Lower leg skin (tissue), 3 donors: ENCODE measurements at regions not wholly inside any gene's neighbourhood (a gene's known extent, or its start where the extent isn't known, plus 50 kb on each side); places are given as distances from the start of the nearest gene placed in this dataset.

Experiments
- CTCF ChIP-seq, 3 donors: fragments of 450-650 bp; IDR thresholded peaks; one replicate each; pipeline ENCODE4 v1.5.1; 2016; ENCODE audit warnings: antibody characterized with exemption in 3 of 3, mild to moderate bottlenecking in 3 of 3, moderate library complexity in 2 of 3
- POLR2A ChIP-seq, 2 donors: fragments of 450-650 bp; IDR thresholded peaks; one replicate each; pipeline ENCODE4 v1.6.1; 2016 to 2017; ENCODE audit warnings: antibody characterized with exemption in 2 of 2, mild to moderate bottlenecking in 1 of 2, moderate library complexity in 1 of 2

DNA sequence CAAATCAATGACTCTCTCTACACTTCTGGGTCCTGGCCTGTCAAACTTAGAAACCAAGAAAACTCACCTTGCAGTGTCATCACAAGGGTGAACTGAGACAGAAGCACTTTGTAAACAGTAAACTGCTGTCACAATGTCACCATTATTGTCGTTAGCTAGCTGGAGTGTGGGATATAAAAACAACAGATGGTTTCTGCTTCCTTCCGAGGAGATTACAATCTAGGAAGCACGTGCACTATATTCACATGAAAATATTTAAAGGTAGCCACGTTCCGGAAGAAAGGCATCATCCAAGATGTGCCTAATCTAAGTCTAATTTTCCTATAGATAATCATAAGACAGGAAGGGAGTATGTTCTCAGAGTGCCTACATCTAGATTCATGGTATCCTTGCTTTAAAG, 64.7 kb upstream of the ACSL1 start:
- TF ChIP-seq CTCF (IDR thresholded peaks at IDR 0.05) (no peak), POLR2A (IDR thresholded peaks at IDR 0.05) (no peak)
